ENCODE measurements at regions not wholly inside any gene's neighbourhood (a gene's known extent, or its start where the extent isn't known, plus 50 kb on each side); places are given as distances from the start of the nearest gene placed in this dataset.

DNA sequence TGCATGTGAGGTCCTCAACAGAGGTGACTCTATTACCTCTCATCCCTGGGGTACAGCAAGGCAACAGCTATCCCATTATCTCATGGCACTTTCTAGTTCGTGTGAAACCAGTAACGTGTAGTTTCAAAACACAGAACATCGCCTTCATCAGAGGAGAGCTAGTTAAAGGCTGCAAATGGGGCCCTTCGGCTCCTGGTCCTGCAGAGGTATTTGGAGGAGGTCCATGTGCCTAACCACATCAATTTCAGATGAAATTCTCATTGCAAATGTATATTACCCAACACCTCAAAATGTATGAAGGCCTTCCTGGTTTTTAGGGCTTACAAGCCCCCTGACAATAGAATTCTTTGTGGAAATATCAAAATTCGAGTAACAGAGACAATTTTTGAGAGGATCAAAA lies 95.7 kb upstream of the PSMD7 start:
- TF ChIP-seq, protein P1, sequence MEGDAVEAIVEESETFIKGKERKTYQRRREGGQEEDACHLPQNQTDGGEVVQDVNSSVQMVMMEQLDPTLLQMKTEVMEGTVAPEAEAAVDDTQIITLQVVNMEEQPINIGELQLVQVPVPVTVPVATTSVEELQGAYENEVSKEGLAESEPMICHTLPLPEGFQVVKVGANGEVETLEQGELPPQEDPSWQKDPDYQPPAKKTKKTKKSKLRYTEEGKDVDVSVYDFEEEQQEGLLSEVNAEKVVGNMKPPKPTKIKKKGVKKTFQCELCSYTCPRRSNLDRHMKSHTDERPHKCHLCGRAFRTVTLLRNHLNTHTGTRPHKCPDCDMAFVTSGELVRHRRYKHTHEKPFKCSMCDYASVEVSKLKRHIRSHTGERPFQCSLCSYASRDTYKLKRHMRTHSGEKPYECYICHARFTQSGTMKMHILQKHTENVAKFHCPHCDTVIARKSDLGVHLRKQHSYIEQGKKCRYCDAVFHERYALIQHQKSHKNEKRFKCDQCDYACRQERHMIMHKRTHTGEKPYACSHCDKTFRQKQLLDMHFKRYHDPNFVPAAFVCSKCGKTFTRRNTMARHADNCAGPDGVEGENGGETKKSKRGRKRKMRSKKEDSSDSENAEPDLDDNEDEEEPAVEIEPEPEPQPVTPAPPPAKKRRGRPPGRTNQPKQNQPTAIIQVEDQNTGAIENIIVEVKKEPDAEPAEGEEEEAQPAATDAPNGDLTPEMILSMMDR (IDR thresholded peaks at IDR 0.05; ENCODE audit: poor library complexity), result no peak
- TF ChIP-seq EZH2 (IDR thresholded peaks at IDR 0.05; ENCODE audit: borderline replicate concordance), result no peak
